Stimulated activated naive CD8-positive, alpha-beta T cell treated with anti-CD3 and anti-CD28 coated beads, Interleukin-15, amount 100 ng/mL, for 72 hours (primary cell): ENCODE measurements at regions not wholly inside any gene's neighbourhood (a gene's known extent, or its start where the extent isn't known, plus 50 kb on each side); places are given as distances from the start of the nearest gene placed in this dataset.
"Not testable (repeated sequence)": the region's sequence is repeated elsewhere in the genome, so short reads cannot be mapped to it uniquely, and the experiment has no call there.

ENCODE experiments used
- ATAC-seq: fragments of 150-1000 bp; cut with Tn5 transposase; 2 replicates; pipeline ENCODE4 v1.10.0; 2021; ENCODE audit warnings: mild to moderate bottlenecking, moderate library complexity
- DNase-seq, 2 donors: peaks; one replicate each; pipeline ENCODE4 v3.0.0; 2021 to 2022
- H3K27ac Mint-ChIP-seq, 2 donors: one replicate each; pipeline ENCODE4 v1.8.0; 2022; ENCODE audit warnings: mild to moderate bottlenecking in 2 of 2, mixed read lengths in 2 of 2, moderate library complexity in 2 of 2
- H3K27me3 Mint-ChIP-seq: one replicate; pipeline ENCODE4 v1.8.0; 2022; ENCODE audit warnings: mixed read lengths
- H3K4me1 Mint-ChIP-seq: one replicate; pipeline ENCODE4 v1.8.0; 2022; ENCODE audit warnings: mild to moderate bottlenecking, mixed read lengths
- H3K4me3 Mint-ChIP-seq, 2 donors: one replicate each; pipeline ENCODE4 v1.8.0; 2022; ENCODE audit warnings: mild to moderate bottlenecking in 2 of 2, mixed read lengths in 2 of 2, moderate library complexity in 1 of 2
- H3K9me3 Mint-ChIP-seq, 2 donors: one replicate each; pipeline ENCODE4 v1.8.0; 2022; ENCODE audit warnings: mixed read lengths in 2 of 2

DNA sequence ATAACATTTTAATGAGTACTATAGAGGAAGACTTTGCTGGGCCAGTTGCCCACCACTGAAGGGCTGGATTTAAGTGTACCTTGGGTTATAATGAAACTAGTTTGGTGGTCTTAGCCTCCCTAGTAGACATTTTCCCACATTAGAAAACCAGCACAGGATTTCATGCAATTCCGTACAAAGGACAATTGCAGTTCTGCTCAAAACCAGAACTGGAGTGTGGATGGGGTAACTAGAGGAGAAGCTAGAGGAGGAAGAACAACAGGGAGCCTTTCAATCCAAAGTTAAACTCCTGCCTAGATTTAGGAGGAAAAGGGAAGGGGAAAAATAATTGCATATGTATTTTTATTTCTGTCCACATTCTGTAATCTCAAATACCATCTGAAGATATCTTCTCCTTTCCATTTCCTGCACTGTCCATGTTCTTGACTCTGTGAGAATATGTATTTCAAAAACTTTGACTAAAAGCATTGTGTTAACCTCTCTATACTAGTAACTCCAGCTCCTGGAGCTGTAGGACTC lies 97.5 kb upstream of the SSBP2 start:
- Mint-ChIP-seq H3K4me1 (peaks cover 35% of the 10 kb centered on the region), H3K4me3 (no peak overlapping the region), H3K27ac (no peak overlapping the region), H3K27me3 (no peaks in the 10 kb centered on the region), H3K9me3 (no peaks in the 10 kb centered on the region)
- ATAC-seq (no peak), DNase-seq (no peak)

DNA sequence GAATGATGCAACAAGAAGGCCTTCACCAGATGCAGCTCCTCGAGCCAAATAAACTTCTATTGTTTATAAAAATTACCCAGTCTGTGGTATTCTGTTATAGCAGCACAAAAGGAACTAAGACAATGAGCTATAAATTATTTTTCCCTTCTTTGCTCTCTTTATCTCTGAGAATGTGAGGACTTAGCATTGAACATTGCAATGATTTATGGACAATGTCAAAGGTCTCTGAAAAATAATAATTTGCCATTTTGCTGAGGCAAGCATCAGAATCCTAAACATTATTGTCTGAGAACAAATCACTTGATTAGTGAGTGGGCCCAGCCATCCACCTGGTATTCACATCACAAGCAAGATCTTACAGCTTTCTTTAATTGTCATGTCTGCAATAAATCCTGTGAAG lies 95.4 kb upstream of the SSBP2 start:
- Mint-ChIP-seq H3K9me3 (no peaks in the 10 kb centered on the region), H3K4me3 (no peak overlapping the region), H3K27ac (no peak overlapping the region), H3K27me3 (no peaks in the 10 kb centered on the region), H3K4me1 (peaks cover 17% of the 10 kb centered on the region)
- DNase-seq (no peak), ATAC-seq (no peak)

DNA sequence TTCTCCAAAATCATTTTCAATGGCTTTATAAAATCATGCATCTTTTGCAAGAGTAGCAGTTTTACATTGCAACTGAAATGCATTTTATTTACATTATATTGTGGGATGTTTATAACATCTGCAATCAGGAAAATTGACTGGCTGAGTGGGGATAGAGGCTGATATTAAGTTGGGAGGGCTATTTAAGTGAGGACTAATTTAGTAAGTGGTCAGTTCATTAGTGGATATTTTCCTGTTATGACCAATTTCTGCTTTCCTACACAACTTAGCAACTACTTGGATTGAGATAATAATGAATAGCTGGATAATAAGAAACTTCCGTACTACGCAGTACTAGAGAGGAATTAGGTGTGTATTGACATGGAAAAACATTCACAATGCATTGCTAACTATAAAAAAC lies 92.9 kb upstream of the SSBP2 start:
- H3K4me3 Mint-ChIP-seq = no peak overlapping the region
- no peaks in the 10 kb centered on the region for H3K27me3 Mint-ChIP-seq
- no peaks in the 10 kb centered on the region for H3K9me3 Mint-ChIP-seq
- ATAC-seq = no peak
- H3K4me1 Mint-ChIP-seq = peaks cover under 1% of the 10 kb centered on the region
- no peak overlapping the region for H3K27ac Mint-ChIP-seq
- no peak for DNase-seq

DNA sequence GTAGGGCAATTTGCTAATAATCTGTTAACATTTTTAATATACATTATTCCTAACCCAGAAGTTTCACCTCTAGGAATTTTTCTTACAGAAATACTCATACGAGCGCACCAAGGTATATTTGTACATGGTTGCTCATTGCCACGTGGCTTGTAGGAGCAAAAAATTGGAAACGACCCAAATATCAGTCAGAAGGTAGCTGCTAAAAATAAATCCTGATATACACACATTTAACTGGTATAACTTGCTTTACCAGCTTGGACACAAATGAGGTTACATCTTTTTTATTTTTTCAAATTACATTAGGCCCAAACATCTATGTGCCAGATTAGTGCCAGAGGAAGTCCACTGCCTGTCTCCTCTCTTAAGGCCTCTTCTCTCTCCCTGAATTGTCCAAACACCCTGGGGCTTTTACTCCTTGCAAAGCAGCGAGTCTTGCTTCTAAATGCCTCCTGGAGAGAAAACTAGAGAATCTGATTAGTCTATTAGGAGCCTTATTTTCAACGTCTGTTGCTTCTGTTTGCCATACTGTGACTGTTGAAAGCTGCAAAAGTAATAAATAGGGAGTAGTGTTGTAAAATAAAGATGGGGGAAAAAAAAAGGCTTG lies 92.0 kb upstream of the SSBP2 start:
- no peak overlapping the region for H3K4me3 Mint-ChIP-seq

DNA sequence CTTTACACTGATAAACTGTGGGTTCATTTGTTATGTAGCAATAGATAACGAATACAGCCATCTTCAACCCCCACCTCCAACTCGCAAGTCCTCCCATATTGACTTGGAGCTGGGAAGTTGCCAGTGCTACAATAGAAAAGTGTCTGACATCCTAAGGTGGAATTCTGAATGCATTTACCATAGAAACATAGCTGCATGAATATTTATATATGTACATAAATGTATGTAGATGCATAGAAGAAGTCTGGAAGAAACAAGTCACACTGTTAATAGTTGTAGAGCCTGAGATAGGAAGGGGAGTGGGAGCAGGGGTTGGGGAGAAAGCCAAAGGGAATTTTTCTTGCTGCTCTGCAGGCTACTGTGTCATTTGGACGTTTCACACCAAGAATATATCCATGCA lies 88.1 kb upstream of the SSBP2 start:
- no peaks in the 10 kb centered on the region for H3K27me3 Mint-ChIP-seq

More for the DNA sequence above, 92.0 kb upstream of the SSBP2 start:
- ATAC-seq (no peak), DNase-seq (no peak)
- Mint-ChIP-seq H3K9me3 (no peaks in the 10 kb centered on the region), H3K4me1 (peaks cover 7% of the 10 kb centered on the region), H3K27me3 (no peaks in the 10 kb centered on the region), H3K27ac (no peak overlapping the region)

DNA sequence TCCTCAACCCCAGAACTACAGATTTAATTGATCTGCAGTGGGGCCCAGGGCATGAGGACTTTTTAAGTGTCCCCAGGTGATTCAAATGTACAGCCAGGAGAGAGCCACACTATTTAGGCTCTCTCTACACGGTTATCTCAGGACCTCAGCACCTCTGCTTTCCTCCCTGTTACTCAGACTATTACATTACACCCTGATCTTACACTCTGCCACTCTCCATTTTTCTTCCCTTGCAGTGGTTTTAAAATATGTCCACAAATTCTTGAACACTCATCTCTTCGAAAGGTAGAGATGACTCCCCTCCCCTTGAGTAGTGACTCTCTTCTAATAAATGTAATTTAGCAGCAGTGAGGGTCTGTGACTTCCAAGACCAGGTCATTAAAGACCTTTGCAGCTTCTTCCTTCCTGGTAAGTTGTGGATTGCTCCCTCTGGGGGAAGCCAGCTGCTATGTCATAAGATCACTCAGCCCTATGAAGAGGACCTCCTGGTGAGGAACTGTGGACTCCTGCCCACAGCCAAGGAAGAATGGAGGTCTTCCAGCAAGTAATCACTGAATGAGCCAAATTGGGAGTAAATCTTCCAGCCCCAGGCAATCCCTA lies 87.5 kb upstream of the SSBP2 start:
- Mint-ChIP-seq H3K27ac (peak overlapping the region in 1 of 2 donors; percentile 55), H3K9me3 (peaks cover 0 to 6% of the 10 kb centered on the region in 2 donors), H3K27me3 (no peaks in the 10 kb centered on the region), H3K4me3 (no peak overlapping the region), H3K4me1 (peaks cover 7% of the 10 kb centered on the region)
- DNase-seq = no peak
- peak; percentile 78 for ATAC-seq

More for the DNA sequence above, 88.1 kb upstream of the SSBP2 start:
- Mint-ChIP-seq H3K4me1 (peaks cover 7% of the 10 kb centered on the region), H3K9me3 (peaks cover 0 to 2% of the 10 kb centered on the region in 2 donors), H3K27ac (no peak overlapping the region), H3K4me3 (no peak overlapping the region)
- ATAC-seq (no peak), DNase-seq (no peak)

DNA sequence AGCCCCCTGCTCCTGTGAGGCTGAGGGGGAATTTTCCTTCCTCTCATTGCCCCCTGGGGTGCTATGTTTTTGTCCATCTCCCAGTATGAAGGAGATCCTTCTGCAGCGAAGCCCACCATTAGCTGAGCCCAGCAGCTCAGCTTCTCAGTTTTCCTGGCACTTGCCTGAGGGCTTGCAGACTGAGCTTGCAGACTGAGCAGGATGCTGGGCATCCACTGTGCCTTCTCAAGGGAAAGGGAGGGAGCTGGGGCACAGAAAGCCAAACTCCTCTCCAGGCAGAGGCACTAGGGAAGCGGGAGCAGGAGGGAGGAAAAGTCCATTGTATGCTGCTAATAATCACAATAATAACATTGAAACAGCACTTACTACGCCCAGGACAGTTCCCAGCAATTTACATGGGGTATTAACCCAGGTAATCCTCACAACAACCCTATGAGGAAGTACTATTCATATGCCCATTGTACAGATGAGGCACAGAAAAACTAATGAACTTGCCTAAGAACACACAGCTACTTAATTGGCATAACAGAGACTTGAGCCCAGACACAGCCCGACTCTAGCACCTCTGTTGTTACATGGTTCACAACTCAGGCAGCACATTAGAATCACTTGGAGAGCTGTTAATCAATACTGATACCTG lies 86.9 kb upstream of the SSBP2 start:
- no peak for ATAC-seq
- Mint-ChIP-seq H3K27me3 (no peaks in the 10 kb centered on the region), H3K4me3 (no peak overlapping the region), H3K4me1 (peaks cover 7% of the 10 kb centered on the region), H3K27ac (peak overlapping the region in 1 of 2 donors; percentile 39), H3K9me3 (peaks cover 0 to 6% of the 10 kb centered on the region in 2 donors)
- no peak for DNase-seq

DNA sequence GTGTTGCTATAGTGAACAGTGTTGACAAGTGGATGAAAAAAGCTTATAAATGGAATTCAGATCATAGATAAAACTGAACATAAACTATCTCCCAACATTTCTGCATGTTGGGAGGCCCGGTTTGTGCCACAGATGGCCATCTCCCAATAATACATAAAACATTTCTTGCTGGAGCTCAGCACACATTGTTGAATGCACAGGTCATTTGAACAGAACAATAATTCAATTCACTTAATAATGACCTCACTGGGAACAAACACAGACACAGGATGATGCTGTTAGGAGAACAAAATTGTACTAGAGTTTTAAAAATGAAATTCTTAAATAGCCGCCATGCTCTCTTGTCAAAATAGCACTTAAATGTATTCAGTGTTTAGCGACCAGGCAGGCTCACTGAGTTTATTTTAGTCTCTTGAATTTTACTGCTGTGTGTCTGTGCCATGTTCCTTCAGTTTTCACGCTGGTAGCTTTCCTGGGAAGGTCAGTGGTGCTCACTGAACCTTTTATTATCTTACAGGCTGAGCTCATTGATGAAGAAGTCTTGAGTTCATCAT lies 85.0 kb upstream of the SSBP2 start:
- peaks cover 7% of the 10 kb centered on the region for H3K4me1 Mint-ChIP-seq
- no peaks in the 10 kb centered on the region for H3K27me3 Mint-ChIP-seq
- ATAC-seq (no peak), DNase-seq (no peak)
- no peak overlapping the region for H3K27ac Mint-ChIP-seq
- H3K4me3 Mint-ChIP-seq = no peak overlapping the region
- H3K9me3 Mint-ChIP-seq = peaks cover 0 to 6% of the 10 kb centered on the region in 2 donors

DNA sequence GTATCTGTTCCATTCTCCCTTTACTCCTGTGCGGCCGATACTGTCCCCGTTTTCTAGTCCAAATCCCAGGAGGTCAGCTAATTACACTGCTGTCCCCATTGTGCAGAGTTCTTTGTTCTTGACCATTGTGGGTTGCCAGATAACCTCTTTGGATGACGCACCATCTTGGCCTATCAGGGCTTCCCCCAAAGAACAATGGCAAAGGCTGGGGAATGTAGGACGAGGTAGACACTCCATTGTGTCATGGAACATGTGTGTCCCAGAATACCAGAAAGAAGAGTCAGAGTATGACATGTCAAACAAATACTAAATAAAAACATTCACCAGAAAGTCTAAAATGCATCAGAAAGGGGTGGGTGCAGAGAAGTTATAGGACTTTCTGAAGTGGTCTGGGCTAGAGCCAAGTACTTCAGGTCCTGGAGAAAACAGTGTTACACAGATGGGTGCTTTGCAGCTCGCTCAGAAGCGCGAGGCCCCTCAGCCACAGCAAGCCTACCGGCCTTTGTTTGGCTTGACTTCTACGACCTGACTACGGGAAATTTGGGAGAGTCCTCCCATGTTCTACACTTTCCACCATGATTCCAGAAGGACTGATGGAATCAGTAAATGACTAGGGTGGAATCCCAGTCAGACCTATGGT lies 83.2 kb upstream of the SSBP2 start:
- Mint-ChIP-seq H3K27me3 (no peaks in the 10 kb centered on the region), H3K27ac (no peak overlapping the region), H3K4me3 (no peak overlapping the region), H3K9me3 (peaks cover 0 to 6% of the 10 kb centered on the region in 2 donors), H3K4me1 (peaks cover 7% of the 10 kb centered on the region)
- ATAC-seq = no peak
- no peak for DNase-seq

DNA sequence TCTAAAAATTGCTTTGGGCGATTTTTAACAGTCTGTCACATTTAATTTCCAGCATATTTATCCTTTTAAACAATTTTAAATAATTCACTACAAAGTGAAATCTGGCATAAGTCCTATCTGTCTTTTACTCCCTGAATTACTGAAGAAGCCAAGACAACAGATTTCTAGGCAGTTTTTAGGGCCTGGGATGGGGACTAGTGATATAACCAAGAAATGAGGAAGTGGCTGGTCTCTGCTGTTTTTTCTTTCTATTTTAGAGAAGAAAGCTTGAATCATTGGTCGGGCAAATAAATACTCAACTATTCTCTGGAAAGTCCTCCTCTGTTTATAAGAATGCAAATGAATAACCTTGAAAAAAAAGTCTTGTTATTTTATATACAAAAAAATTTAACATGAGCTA lies 79.7 kb upstream of the SSBP2 start:
- H3K27ac Mint-ChIP-seq = no peak overlapping the region
- H3K4me1 Mint-ChIP-seq = peaks cover 6% of the 10 kb centered on the region
- no peak overlapping the region for H3K4me3 Mint-ChIP-seq
- H3K9me3 Mint-ChIP-seq = peaks cover 0 to 6% of the 10 kb centered on the region in 2 donors
- no peak for DNase-seq
- ATAC-seq = no peak
- H3K27me3 Mint-ChIP-seq = no peaks in the 10 kb centered on the region

DNA sequence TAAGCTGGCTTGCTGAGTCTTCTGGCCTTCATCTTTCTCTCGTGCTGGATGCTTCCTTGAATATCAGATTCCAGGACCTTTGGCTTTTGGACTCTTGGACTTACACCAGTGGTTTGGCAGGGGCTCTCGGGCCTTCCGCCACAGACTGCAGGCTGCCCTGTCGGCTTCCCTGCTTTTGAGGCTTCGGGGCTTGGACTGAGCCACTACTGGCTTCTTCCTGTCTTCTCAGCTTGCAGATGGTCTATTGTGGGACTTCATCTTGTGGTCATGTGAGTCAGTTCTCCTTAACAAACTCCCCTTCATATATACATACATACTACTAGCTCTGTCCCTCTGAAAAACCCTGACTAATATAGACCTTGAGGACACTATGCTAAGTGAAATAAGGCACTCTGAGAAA lies 78.3 kb upstream of the SSBP2 start:
- ATAC-seq = no peak
- H3K4me3 Mint-ChIP-seq = no peak overlapping the region
- peaks cover 0 to 5% of the 10 kb centered on the region in 2 donors for H3K9me3 Mint-ChIP-seq
- peaks cover 6% of the 10 kb centered on the region for H3K4me1 Mint-ChIP-seq
- no peak for DNase-seq
- H3K27me3 Mint-ChIP-seq = no peaks in the 10 kb centered on the region
- no peak overlapping the region for H3K27ac Mint-ChIP-seq

DNA sequence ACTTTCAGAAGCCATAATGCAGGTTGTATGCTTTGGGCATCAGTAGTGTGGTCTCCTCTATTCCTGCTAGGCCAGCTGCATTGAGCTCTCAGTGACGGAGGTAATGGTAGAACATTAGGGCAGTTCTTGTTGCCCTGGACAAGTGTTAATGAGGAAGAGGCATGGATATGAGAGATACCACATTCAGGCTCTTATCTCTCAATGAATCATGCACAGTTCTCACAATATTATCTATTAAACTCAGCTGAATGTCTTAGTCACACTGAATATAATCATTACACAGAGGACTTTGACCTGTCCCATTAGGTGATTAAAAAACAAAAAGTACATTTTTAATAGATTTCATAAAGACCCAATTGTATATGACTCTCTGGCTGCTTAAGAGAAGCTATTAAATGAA lies 76.6 kb upstream of the SSBP2 start:
- no peak for ATAC-seq
- no peak for DNase-seq
- no peak overlapping the region for H3K27ac Mint-ChIP-seq
- no peaks in the 10 kb centered on the region for H3K9me3 Mint-ChIP-seq
- no peak overlapping the region for H3K4me3 Mint-ChIP-seq
- peaks cover 6% of the 10 kb centered on the region for H3K4me1 Mint-ChIP-seq
- H3K27me3 Mint-ChIP-seq = no peaks in the 10 kb centered on the region

DNA sequence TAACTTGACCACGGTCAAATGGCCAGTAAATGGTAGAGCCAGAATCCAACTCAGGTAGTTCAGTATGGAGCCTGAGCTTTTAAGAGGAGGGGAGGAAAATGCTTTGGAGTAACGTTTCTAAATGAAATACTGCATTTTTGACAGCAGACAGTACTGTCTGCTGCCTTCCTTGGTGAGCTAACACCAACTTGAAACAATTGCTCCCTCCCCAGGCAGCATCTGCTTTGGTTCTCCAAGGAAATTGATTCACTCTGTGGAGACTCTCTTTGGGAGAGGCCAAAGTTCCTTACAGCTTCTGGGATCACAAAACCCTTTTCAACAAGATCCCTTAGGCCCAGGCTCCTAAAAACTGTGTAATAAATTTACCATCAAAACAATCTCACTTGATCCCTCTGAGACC lies 75.2 kb upstream of the SSBP2 start:
- Mint-ChIP-seq H3K9me3 (no peaks in the 10 kb centered on the region), H3K27me3 (no peaks in the 10 kb centered on the region), H3K4me1 (peaks cover 8% of the 10 kb centered on the region), H3K4me3 (no peak overlapping the region), H3K27ac (no peak overlapping the region)
- DNase-seq = no peak
- ATAC-seq = no peak

DNA sequence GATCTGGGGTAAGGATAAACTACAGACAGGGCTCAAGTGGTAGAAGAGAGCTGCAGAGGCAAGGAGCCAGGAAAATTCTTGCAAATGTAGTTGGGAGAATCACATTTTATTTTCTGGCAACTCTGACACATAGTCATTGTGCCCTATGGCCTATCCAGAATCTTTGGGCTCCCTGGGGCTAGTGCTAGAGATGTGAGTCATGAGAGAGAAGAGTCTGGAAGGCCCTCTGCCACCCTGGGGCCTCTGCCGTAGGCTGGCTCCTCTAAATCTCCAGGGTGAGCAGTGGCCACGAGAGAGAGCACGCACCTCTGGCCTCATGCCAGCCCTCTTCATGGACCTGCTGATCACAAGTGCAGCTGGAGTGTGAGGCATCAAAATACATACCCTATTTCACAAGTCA lies 74.3 kb upstream of the SSBP2 start:
- Mint-ChIP-seq H3K4me3 (no peak overlapping the region), H3K27ac (no peak overlapping the region), H3K4me1 (peaks cover 17% of the 10 kb centered on the region), H3K27me3 (no peaks in the 10 kb centered on the region), H3K9me3 (no peaks in the 10 kb centered on the region)
- no peak for DNase-seq
- no peak for ATAC-seq

DNA sequence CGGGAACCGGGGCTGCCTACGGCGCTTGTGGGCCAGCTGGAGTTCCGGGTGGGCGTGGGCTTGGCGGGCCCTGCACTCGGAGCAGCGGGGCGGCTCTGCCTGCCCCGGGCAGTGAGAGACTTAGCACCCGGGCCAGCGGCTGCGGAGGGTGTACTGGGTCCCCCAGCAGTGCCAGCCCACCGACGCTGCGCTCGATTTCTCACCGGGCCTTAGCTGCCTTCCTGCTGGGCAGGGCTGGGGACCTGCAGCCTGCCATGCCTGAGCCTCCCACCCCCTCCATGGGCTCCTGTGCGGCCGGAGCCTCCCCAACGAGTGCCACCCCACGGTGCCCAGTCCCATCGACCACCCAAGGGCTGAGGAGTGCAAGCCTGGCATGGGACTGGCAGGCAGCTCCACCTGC lies 72.8 kb upstream of the SSBP2 start:
- DNase-seq, H3K9me3 Mint-ChIP-seq, H3K27me3 Mint-ChIP-seq, H3K27ac Mint-ChIP-seq, H3K4me3 Mint-ChIP-seq, ATAC-seq: not testable (repeated sequence)
- H3K4me1 Mint-ChIP-seq = peaks cover 31% of the 10 kb centered on the region

DNA sequence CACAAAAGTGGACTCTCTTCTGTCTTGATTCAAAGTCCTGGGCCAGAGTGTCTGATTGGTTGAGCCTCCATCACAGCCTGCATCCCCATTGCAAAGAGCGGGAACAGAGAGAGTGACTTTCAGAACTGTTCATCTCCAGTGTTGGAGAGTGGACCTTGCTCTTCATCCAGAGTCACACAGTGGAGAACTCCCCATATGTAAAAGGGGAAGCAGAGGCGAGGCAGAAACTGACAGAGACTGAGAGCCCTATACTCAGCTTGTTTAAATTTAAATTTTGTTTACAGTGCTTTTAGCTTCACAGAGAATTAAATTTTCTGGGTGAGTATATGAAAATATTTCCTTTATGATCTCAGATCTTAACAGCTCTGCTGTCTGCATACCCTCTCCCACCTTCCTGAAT lies 70.0 kb upstream of the SSBP2 start:
- ATAC-seq = no peak
- H3K4me3 Mint-ChIP-seq = no peak overlapping the region
- peak overlapping the region in 1 of 2 donors; percentile 38 for H3K27ac Mint-ChIP-seq
- H3K4me1 Mint-ChIP-seq = peaks cover 42% of the 10 kb centered on the region
- DNase-seq = no peak
- H3K27me3 Mint-ChIP-seq = no peaks in the 10 kb centered on the region
- H3K9me3 Mint-ChIP-seq = peaks cover 0 to 10% of the 10 kb centered on the region in 2 donors
